ENCODE measurements at regions not wholly inside any gene's neighbourhood (a gene's known extent, or its start where the extent isn't known, plus 50 kb on each side); places are given as distances from the start of the nearest gene placed in this dataset.

DNA sequence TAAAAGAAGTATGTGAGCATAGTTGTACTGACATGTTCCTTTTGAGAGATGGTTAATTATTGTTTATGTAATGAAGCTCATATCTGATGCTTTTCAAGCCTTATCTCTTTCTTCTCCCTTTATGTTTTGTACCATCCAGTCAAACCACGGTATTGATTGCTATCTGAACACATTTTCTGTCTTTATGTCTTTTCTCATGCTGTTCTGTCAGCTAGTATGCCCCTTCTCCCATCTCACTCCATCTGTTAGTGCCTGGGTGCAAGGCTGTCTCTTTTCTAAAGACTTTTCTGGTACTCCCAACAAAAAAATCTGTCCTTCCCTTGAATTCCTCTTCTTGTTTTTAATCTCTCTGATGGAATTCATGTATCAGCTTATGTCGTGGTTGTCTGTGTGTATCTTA lies 883.8 kb upstream of the IGFBP7 start:
- Histone ChIP-seq H3K4me2 (ENCODE audit: low read length) (no peak overlapping the region), H3K4me1 (ENCODE audit: insufficient read depth, low read length) (no peaks in the 10 kb centered on the region), H3K36me3 (ENCODE audit: low read depth, low read length) (no peaks in the 10 kb centered on the region), H3K27me3 (ENCODE audit: low read length) (peaks cover 48% of the 10 kb centered on the region), H3K9me2 (replicated peaks; ENCODE audit: low read length) (no peaks in the 10 kb centered on the region), H3K9me3 (ENCODE audit: low read length) (no peaks in the 10 kb centered on the region), H3K27ac (ENCODE audit: low read length) (no peak overlapping the region), H2AFZ (ENCODE audit: low read length) (no peak overlapping the region), H3K79me2 (ENCODE audit: low read length) (no peaks in the 10 kb centered on the region), H3F3A (ENCODE audit: low read length, unreplicated experiment) (no peaks in the 10 kb centered on the region), H3K4me3 (ENCODE audit: low read length) (no peak overlapping the region), H3K9ac (ENCODE audit: low read length) (no peak overlapping the region), H4K20me1 (ENCODE audit: low read length) (no peaks in the 10 kb centered on the region)
- intact Hi-C loops (cut with micrococcal nuclease): no loop called here
- TF ChIP-seq, protein P1, sequence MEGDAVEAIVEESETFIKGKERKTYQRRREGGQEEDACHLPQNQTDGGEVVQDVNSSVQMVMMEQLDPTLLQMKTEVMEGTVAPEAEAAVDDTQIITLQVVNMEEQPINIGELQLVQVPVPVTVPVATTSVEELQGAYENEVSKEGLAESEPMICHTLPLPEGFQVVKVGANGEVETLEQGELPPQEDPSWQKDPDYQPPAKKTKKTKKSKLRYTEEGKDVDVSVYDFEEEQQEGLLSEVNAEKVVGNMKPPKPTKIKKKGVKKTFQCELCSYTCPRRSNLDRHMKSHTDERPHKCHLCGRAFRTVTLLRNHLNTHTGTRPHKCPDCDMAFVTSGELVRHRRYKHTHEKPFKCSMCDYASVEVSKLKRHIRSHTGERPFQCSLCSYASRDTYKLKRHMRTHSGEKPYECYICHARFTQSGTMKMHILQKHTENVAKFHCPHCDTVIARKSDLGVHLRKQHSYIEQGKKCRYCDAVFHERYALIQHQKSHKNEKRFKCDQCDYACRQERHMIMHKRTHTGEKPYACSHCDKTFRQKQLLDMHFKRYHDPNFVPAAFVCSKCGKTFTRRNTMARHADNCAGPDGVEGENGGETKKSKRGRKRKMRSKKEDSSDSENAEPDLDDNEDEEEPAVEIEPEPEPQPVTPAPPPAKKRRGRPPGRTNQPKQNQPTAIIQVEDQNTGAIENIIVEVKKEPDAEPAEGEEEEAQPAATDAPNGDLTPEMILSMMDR (conservative IDR thresholded peaks at IDR 0.05; ENCODE audit: low read depth, low read length): no peak
- TF ChIP-seq EZH2 (IDR thresholded peaks at IDR 0.05; ENCODE audit: low read length, unreplicated experiment) (no peak), EZH2phosphoT487 (IDR thresholded peaks at IDR 0.05; ENCODE audit: borderline replicate concordance, low read length) (no peak)
- ChIA-PET CTCF (no interaction called here), POLR2A (ENCODE audit: unreplicated experiment) (no interaction called here)
- ATAC-seq (no peak), DNase-seq (no peak)
- BruUV-seq (replicated peaks): no TSS peak

DNA sequence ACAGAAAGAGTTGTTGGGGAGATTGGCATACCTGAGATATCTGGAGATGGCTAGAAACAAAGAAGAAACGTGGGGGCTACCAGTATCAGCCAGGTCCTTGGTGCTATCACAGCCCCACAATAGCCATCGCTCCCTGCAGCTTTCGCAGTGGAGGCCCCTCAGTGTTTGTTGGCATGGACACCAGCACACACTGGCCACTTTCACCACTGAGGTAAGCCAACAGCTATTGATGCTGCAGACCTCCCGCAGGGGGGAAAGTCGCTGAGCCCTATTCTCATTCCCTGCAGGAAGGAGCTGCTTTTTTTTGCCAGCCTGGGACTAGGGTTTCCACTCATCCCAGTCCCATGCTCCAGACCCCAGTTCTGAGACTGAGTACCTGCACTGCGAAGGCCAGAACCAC lies 879.2 kb upstream of the IGFBP7 start:
- Histone ChIP-seq H3K4me2 (ENCODE audit: low read length) (no peak overlapping the region), H4K20me1 (ENCODE audit: low read length) (no peaks in the 10 kb centered on the region), H3K36me3 (ENCODE audit: low read depth, low read length) (no peaks in the 10 kb centered on the region), H3K27me3 (ENCODE audit: low read length) (peaks cover 22% of the 10 kb centered on the region; the same call in 1 of the 2 replicates), H3K4me3 (ENCODE audit: low read length) (no peak overlapping the region), H3K9me3 (ENCODE audit: low read length) (no peaks in the 10 kb centered on the region), H3K79me2 (ENCODE audit: low read length) (no peaks in the 10 kb centered on the region), H2AFZ (ENCODE audit: low read length) (no peak overlapping the region), H3K9me2 (replicated peaks; ENCODE audit: low read length) (no peaks in the 10 kb centered on the region), H3K4me1 (ENCODE audit: insufficient read depth, low read length) (no peaks in the 10 kb centered on the region), H3K9ac (ENCODE audit: low read length) (no peak overlapping the region), H3K27ac (ENCODE audit: low read length) (no peak overlapping the region), H3F3A (ENCODE audit: low read length, unreplicated experiment) (no peaks in the 10 kb centered on the region)
- no peak for DNase-seq
- no peak for TF ChIP-seq EZH2phosphoT487 (IDR thresholded peaks at IDR 0.05; ENCODE audit: borderline replicate concordance, low read length)
- TF ChIP-seq, protein P1 (conservative IDR thresholded peaks at IDR 0.05; ENCODE audit: low read depth, low read length): no peak
- no peak for TF ChIP-seq EZH2 (IDR thresholded peaks at IDR 0.05; ENCODE audit: low read length, unreplicated experiment)
- ChIA-PET POLR2A (ENCODE audit: unreplicated experiment) (no interaction called here), CTCF (no interaction called here)
- intact Hi-C loops (cut with micrococcal nuclease): no loop called here
- BruUV-seq (replicated peaks): no TSS peak
- no peak for ATAC-seq

DNA sequence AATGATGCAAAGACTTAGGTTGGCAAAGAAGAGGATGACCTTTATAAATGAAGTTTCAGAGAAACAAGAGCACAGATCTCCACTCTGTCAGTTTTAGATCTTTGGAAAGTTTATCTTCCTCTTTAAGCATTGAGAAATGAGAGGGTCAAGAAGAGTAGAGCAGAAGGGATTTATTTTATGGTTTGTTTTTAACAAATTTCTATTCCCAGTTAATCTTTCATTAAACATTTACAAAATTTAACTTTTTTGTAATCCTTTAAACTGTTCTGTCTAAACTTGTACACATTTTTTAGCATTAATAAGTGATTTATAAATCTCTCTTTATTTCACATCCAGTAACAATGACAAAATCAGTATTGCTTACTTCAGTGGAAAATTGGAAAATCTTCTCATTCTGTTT lies 875.0 kb upstream of the IGFBP7 start:
- TF ChIP-seq EZH2phosphoT487 (IDR thresholded peaks at IDR 0.05; ENCODE audit: borderline replicate concordance, low read length): no peak
- TF ChIP-seq EZH2 (IDR thresholded peaks at IDR 0.05; ENCODE audit: low read length, unreplicated experiment): no peak
- TF ChIP-seq, protein P1 (conservative IDR thresholded peaks at IDR 0.05; ENCODE audit: low read depth, low read length): no peak
- no peak overlapping the region for H3K9ac ChIP-seq (ENCODE audit: low read length)
- H3K27ac ChIP-seq (ENCODE audit: low read length): no peak overlapping the region
- no peak overlapping the region for H3K4me2 ChIP-seq (ENCODE audit: low read length)
- ATAC-seq (no peak), DNase-seq (no peak)
- no peaks in the 10 kb centered on the region for H3K36me3 ChIP-seq (ENCODE audit: low read depth, low read length)
- CTCF ChIA-PET: no interaction called here
- H3F3A ChIP-seq (ENCODE audit: low read length, unreplicated experiment): no peaks in the 10 kb centered on the region
- H3K4me1 ChIP-seq (ENCODE audit: insufficient read depth, low read length): no peaks in the 10 kb centered on the region
- BruUV-seq (replicated peaks): no TSS peak
- H2AFZ ChIP-seq (ENCODE audit: low read length): no peak overlapping the region
- no peaks in the 10 kb centered on the region for H3K9me3 ChIP-seq (ENCODE audit: low read length)
- intact Hi-C loops (cut with micrococcal nuclease): no loop called here
- no peaks in the 10 kb centered on the region for H4K20me1 ChIP-seq (ENCODE audit: low read length)
- peaks cover 44% of the 10 kb centered on the region for H3K27me3 ChIP-seq (ENCODE audit: low read length)
- H3K79me2 ChIP-seq (ENCODE audit: low read length): no peaks in the 10 kb centered on the region
- no peak overlapping the region for H3K4me3 ChIP-seq (ENCODE audit: low read length)
- POLR2A ChIA-PET (ENCODE audit: unreplicated experiment): no interaction called here
- H3K9me2 ChIP-seq (replicated peaks; ENCODE audit: low read length): no peaks in the 10 kb centered on the region

Measured in PC-3 (cell line).